GM12873 (cell line): ENCODE measurements at regions not wholly inside any gene's neighbourhood (a gene's known extent, or its start where the extent isn't known, plus 50 kb on each side); places are given as distances from the start of the nearest gene placed in this dataset.

Experiments used
- CTCF ChIP-seq: IDR thresholded peaks from 2 replicates; pipeline ENCODE4 v1.5.1; 2012; ENCODE audit warnings: low read depth, mild to moderate bottlenecking, moderate library complexity, low read length, control low read depth; ENCODE audit not compliant: insufficient read depth; ENCODE audit errors: missing control alignments

- TF ChIP-seq CTCF, result no peak
Measured at GRCh38 chr1:218617986-218618385, 272.9 kb downstream of the TGFB2 start.

- TF ChIP-seq CTCF, result no peak
Measured at GRCh38 chr1:218620956-218621355, 275.8 kb downstream of the TGFB2 start.

- no peak for TF ChIP-seq CTCF
Measured at GRCh38 chr1:218624052-218624451, 278.9 kb downstream of the TGFB2 start.

- TF ChIP-seq CTCF, result no peak
Measured at GRCh38 chr1:218625393-218625792, 280.3 kb downstream of the TGFB2 start.

- TF ChIP-seq CTCF, result no peak
Measured at GRCh38 chr1:218633238-218633988, 288.3 kb downstream of the TGFB2 start.

GRCh38 chr1:218634212-218634611 is 289.1 kb downstream of the TGFB2 start:
- TF ChIP-seq CTCF, result no peak

GRCh38 chr1:218636548-218636947 is 291.4 kb downstream of the TGFB2 start:
- no peak for TF ChIP-seq CTCF
